Epithelial cell of esophagus (primary cell): ENCODE measurements at regions not wholly inside any gene's neighbourhood (a gene's known extent, or its start where the extent isn't known, plus 50 kb on each side); places are given as distances from the start of the nearest gene placed in this dataset.
A peak's percentile ranks its signal among the peaks of the same experiment; 100 is the strongest.

Source experiments
- DNase-seq: peaks from one replicate; pipeline ENCODE4 v3.0.0; 2010; ENCODE audit warnings: low read depth
- H3K4me3 ChIP-seq: 2 replicates; pipeline ENCODE4 v1.5.1; 2011; ENCODE audit warnings: mild to moderate bottlenecking, low read length, control low read depth
- CTCF ChIP-seq: IDR thresholded peaks from 2 replicates; pipeline ENCODE4 v1.5.1; 2011; ENCODE audit warnings: low read depth, mild to moderate bottlenecking, low read length, control low read depth, inconsistent platforms; ENCODE audit not compliant: insufficient read depth; ENCODE audit errors: missing control alignments

- H3K4me3 ChIP-seq, result no peak overlapping the region
- no peak for TF ChIP-seq CTCF
- no peak for DNase-seq
These were observed 439.1 kb downstream of the PLA2G4A start for GRCh38 chr1:187267827-187268226.

DNA sequence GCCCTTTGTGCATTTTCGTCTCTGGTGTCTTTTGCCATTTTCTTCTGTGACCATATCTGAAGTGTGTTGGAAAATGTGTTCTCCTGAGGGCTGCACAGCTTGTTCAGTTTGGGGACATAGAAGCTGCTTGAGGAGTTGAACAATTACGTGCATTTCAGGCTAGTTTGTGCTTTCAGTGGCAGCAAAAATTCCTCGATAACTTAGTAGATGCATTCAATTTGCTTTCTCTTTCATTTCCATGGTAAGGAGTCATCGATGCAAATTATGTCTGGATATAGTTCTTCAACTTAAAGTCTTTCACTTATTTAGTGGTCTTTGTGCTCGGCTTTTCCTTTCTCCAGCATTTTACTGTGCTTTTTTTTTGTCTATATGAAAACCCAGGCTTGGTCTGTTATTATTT, 441.5 kb downstream of the PLA2G4A start:
- no peak for DNase-seq
- no peak overlapping the region for H3K4me3 ChIP-seq
- no peak for TF ChIP-seq CTCF

DNA sequence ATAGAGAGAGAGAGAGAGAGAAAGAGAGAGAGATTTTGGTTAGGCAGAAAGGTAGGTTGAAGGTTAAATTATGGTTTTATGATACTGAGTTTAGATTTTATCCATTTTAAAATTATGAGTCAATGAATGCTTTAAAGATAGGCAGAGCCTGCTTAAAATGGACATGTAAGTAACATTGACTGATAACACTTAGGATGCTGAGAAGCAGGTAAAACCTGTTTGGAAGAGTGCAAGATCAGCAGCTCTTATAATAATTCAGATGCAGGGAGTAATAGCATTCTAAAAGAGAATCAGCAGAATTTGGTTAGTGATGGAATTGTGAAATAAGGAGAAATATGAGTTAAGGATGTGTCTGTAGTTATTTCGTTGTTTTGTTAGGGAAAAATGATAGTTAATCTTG, 446.6 kb downstream of the PLA2G4A start:
- peak; percentile 36 for DNase-seq
- no peak for TF ChIP-seq CTCF
- H3K4me3 ChIP-seq, result no peak overlapping the region

DNA sequence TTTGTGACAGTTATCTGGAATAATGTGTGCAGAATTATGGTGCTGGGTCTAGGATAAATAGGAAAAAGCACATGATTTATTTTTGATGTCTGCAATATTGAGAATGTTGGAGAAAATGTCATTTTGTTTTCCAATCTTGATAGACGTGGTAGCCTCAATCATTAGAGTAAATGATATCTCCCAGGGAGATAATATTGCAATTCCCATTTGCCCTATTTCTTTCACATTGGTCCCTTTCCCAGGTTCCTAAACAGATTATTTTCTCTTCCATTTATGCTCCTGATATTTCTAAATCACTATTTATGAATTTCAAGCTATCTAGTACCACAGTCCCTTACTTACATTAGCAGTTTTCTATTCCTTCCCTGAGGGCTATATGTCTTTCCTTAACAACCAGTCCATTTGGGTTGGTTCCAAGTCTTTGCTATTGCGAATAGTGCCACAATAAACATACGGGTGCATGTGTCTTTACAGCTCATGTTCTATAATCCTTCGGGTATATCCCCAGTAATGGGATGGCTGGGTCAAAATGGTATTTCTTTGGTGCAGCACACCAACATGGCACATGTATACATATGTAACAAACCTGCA, 447.3 kb downstream of the PLA2G4A start:
- TF ChIP-seq CTCF, result no peak
- DNase-seq, result no peak
- no peak overlapping the region for H3K4me3 ChIP-seq

GRCh38 chr1:187276677-187277076, 447.9 kb downstream of the PLA2G4A start:
- DNase-seq, result no peak
- no peak overlapping the region for H3K4me3 ChIP-seq
- no peak for TF ChIP-seq CTCF

DNA sequence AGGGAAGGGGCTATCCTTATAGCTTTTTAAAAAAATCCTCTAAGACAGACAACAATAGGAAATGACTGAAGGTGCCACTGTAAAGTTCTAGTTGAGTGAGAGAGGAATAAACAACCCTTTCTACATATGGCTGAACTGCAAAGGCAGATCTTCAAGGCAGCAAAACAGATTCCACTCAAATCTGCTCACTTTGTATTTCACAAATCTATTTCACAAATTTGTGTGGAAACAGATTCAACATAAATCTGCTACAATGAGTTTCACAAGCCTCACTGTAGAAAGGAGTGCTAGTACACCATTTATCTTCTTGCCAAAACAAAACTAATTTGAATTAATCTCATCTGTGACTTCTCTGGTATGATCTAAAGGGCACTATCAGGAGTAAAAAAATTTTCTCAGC, 451.3 kb downstream of the PLA2G4A start:
- DNase-seq, result no peak
- no peak for TF ChIP-seq CTCF
- no peak overlapping the region for H3K4me3 ChIP-seq

GRCh38 chr1:187281085-187281484, 452.3 kb downstream of the PLA2G4A start:
- no peak overlapping the region for H3K4me3 ChIP-seq
- DNase-seq, result peak; percentile 38
- TF ChIP-seq CTCF, result no peak
